GM23248 (cell line): ENCODE measurements at regions not wholly inside any gene's neighbourhood (a gene's known extent, or its start where the extent isn't known, plus 50 kb on each side); places are given as distances from the start of the nearest gene placed in this dataset.

Experiments
- DNase-seq: peaks from one replicate; pipeline ENCODE4 v3.0.0-alpha.2; 2015
- H2AFZ ChIP-seq: fragments of 200-600 bp; sonication (generic); 2 replicates; pipeline ENCODE4 v1.6.1; 2016; ENCODE audit warnings: antibody characterized with exemption
- H3F3A ChIP-seq: fragments of 200-600 bp; sonication (generic); 2 replicates; pipeline ENCODE4 v1.6.1; 2016; ENCODE audit warnings: mild to moderate bottlenecking, antibody characterized with exemption, mixed run types; ENCODE audit not compliant: insufficient read depth
- H3K27ac ChIP-seq: fragments of 200-600 bp; sonication (generic); 2 replicates; pipeline ENCODE4 v1.5.1; 2016; ENCODE audit warnings: mild to moderate bottlenecking
- H3K27me3 ChIP-seq: fragments of 200-600 bp; sonication (generic); replicated peaks from 2 replicates; pipeline ENCODE4 v1.6.1; 2016; ENCODE audit warnings: mild to moderate bottlenecking; ENCODE audit not compliant: insufficient read depth
- H3K36me3 ChIP-seq: fragments of 200-600 bp; sonication (generic); 2 replicates; pipeline ENCODE4 v1.6.1; 2016; ENCODE audit warnings: low read depth, mild to moderate bottlenecking
- H3K4me1 ChIP-seq: fragments of 200-600 bp; sonication (generic); 2 replicates; pipeline ENCODE4 v1.6.1; 2016; ENCODE audit warnings: mild to moderate bottlenecking; ENCODE audit not compliant: insufficient read depth
- H3K4me2 ChIP-seq: fragments of 200-600 bp; sonication (generic); one replicate; pipeline ENCODE4 v1.6.1; 2016; ENCODE audit warnings: mild to moderate bottlenecking; ENCODE audit not compliant: unreplicated experiment
- H3K4me3 ChIP-seq: fragments of 200-600 bp; sonication (generic); 2 replicates; pipeline ENCODE4 v1.5.1; 2016; ENCODE audit warnings: mild to moderate bottlenecking
- H3K79me2 ChIP-seq: fragments of 200-600 bp; sonication (generic); 2 replicates; pipeline ENCODE4 v1.6.1; 2016; ENCODE audit warnings: mild to moderate bottlenecking; ENCODE audit not compliant: insufficient read depth
- H3K9ac ChIP-seq: fragments of 200-600 bp; sonication (generic); 2 replicates; pipeline ENCODE4 v1.6.1; 2016; ENCODE audit warnings: mild to moderate bottlenecking
- H3K9me2 ChIP-seq: fragments of 200-600 bp; sonication (generic); 2 replicates; pipeline ENCODE4 v1.6.1; 2016; ENCODE audit warnings: mixed run types, mild to moderate bottlenecking, moderate library complexity; ENCODE audit not compliant: insufficient read depth
- H3K9me3 ChIP-seq: fragments of 200-600 bp; sonication (generic); one replicate; pipeline ENCODE4 v1.6.1; 2017; ENCODE audit warnings: low read depth
- H4K20me1 ChIP-seq: fragments of 200-600 bp; sonication (generic); 2 replicates; pipeline ENCODE4 v1.6.0; 2016; ENCODE audit not compliant: insufficient read depth
- EZH2 ChIP-seq: fragments of 200-600 bp; sonication (generic); IDR thresholded peaks from 2 replicates; pipeline ENCODE4 v1.6.1; 2018; ENCODE audit warnings: antibody characterized with exemption, mild to moderate bottlenecking; ENCODE audit not compliant: insufficient read depth, poor library complexity, severe bottlenecking
- EZH2phosphoT487 ChIP-seq: fragments of 200-600 bp; sonication (generic); IDR thresholded peaks from 2 replicates; pipeline ENCODE4 v1.6.1; 2018; ENCODE audit warnings: antibody characterized with exemption, moderate library complexity, mild to moderate bottlenecking, low read depth; ENCODE audit not compliant: insufficient read depth
- WGBS, 2 experiments: methylation state at CpG; one replicate each; pipeline ENCODE4 v1.1.6; 2015 to 2017; ENCODE audit warnings: low lambda C conversion rate in 2 of 2, low coverage in 1 of 2; ENCODE audit errors: missing lambda C conversion rate in 2 of 2; 5-methylcytosine and 5-hydroxymethylcytosine counted together
- in situ Hi-C: fragments of 300-500 bp; cut with MboI; formaldehyde crosslinking; loops from 2 replicates; pipeline ENCODE4 v1.15.0; 2020

GRCh38 chr5:39639618-39640089, 214.9 kb upstream of the DAB2 start:
- H3K79me2 ChIP-seq = no peaks in the 10 kb centered on the region
- H3K4me3 ChIP-seq = no peak overlapping the region
- H3K4me1 ChIP-seq = peaks cover 7% of the 10 kb centered on the region; the same call in 1 of the 2 replicates
- no peak overlapping the region for H3K9ac ChIP-seq
- H3K27ac ChIP-seq = no peak overlapping the region
- in situ Hi-C loops = no loop called here
- H3K9me2 ChIP-seq = no peaks in the 10 kb centered on the region
- H4K20me1 ChIP-seq = no peaks in the 10 kb centered on the region; the same call in 1 of the 2 replicates
- WGBS, 2 experiments = 40 to 41% methylated on average over 3 of the region's 3 CpGs
- H3K9me3 ChIP-seq = no peaks in the 10 kb centered on the region
- no peaks in the 10 kb centered on the region for H3K36me3 ChIP-seq
- no peaks in the 10 kb centered on the region for H3K27me3 ChIP-seq
- DNase-seq = peak; percentile 31
- no peak overlapping the region for H3K4me2 ChIP-seq
- no peak for TF ChIP-seq EZH2phosphoT487
- TF ChIP-seq EZH2 = no peak
- no peak overlapping the region for H2AFZ ChIP-seq
- H3F3A ChIP-seq = no peaks in the 10 kb centered on the region

GRCh38 chr5:39638813-39639212, 214.0 kb upstream of the DAB2 start:
- Histone ChIP-seq H3K36me3 (no peaks in the 10 kb centered on the region), H3K27ac (no peak overlapping the region), H4K20me1 (no peaks in the 10 kb centered on the region), H3K4me3 (no peak overlapping the region), H3K9me2 (no peaks in the 10 kb centered on the region), H3K9me3 (no peaks in the 10 kb centered on the region), H2AFZ (no peak overlapping the region), H3K79me2 (no peaks in the 10 kb centered on the region), H3K9ac (no peak overlapping the region), H3K4me1 (peaks cover 7% of the 10 kb centered on the region; the same call in 1 of the 2 replicates), H3K27me3 (no peaks in the 10 kb centered on the region), H3F3A (no peaks in the 10 kb centered on the region), H3K4me2 (no peak overlapping the region)
- in situ Hi-C loops = no loop called here
- DNase-seq = peak; percentile 27
- TF ChIP-seq EZH2phosphoT487 = no peak
- TF ChIP-seq EZH2 = no peak

GRCh38 chr5:39633057-39633456, 208.3 kb upstream of the DAB2 start:
- no peak overlapping the region for H2AFZ ChIP-seq
- in situ Hi-C loops = no loop called here
- no peaks in the 10 kb centered on the region; the same call in 1 of the 2 replicates for H3K27me3 ChIP-seq
- H4K20me1 ChIP-seq = no peaks in the 10 kb centered on the region
- H3K79me2 ChIP-seq = no peaks in the 10 kb centered on the region
- H3K4me3 ChIP-seq = no peak overlapping the region
- H3K9ac ChIP-seq = no peak overlapping the region
- H3K9me3 ChIP-seq = no peaks in the 10 kb centered on the region
- no peak overlapping the region for H3K4me2 ChIP-seq
- H3F3A ChIP-seq = no peaks in the 10 kb centered on the region
- no peaks in the 10 kb centered on the region for H3K36me3 ChIP-seq
- no peaks in the 10 kb centered on the region for H3K4me1 ChIP-seq
- no peak overlapping the region for H3K27ac ChIP-seq
- WGBS, 2 experiments = 91 to 96% methylated on average over 4 of the region's 4 CpGs
- no peak for DNase-seq
- H3K9me2 ChIP-seq = no peaks in the 10 kb centered on the region
- no peak for TF ChIP-seq EZH2phosphoT487
- no peak for TF ChIP-seq EZH2

GRCh38 chr5:39631958-39632357, 207.2 kb upstream of the DAB2 start:
- no peaks in the 10 kb centered on the region for H3F3A ChIP-seq
- no peak overlapping the region for H3K4me3 ChIP-seq
- in situ Hi-C loops = no loop called here
- no peaks in the 10 kb centered on the region; the same call in 1 of the 2 replicates for H3K27me3 ChIP-seq
- H3K4me1 ChIP-seq = no peaks in the 10 kb centered on the region
- H4K20me1 ChIP-seq = no peaks in the 10 kb centered on the region
- H3K9me2 ChIP-seq = no peaks in the 10 kb centered on the region
- H2AFZ ChIP-seq = no peak overlapping the region
- TF ChIP-seq EZH2 = no peak
- TF ChIP-seq EZH2phosphoT487 = no peak
- 44 to 47% methylated on average over 1 of the region's 1 CpG for WGBS, 2 experiments
- no peaks in the 10 kb centered on the region for H3K36me3 ChIP-seq
- no peak overlapping the region for H3K27ac ChIP-seq
- no peaks in the 10 kb centered on the region for H3K9me3 ChIP-seq
- peak; percentile 42 for DNase-seq
- H3K79me2 ChIP-seq = no peaks in the 10 kb centered on the region
- no peak overlapping the region for H3K9ac ChIP-seq
- no peak overlapping the region for H3K4me2 ChIP-seq

GRCh38 chr5:39629946-39630345, 205.2 kb upstream of the DAB2 start:
- 62 to 71% methylated on average over 5 of the region's 5 CpGs for WGBS, 2 experiments
- Histone ChIP-seq H3K27ac (no peak overlapping the region), H3K27me3 (no peaks in the 10 kb centered on the region; the same call in 1 of the 2 replicates), H4K20me1 (no peaks in the 10 kb centered on the region), H3K36me3 (no peaks in the 10 kb centered on the region), H3K4me1 (no peaks in the 10 kb centered on the region), H2AFZ (no peak overlapping the region), H3K9me3 (no peaks in the 10 kb centered on the region), H3F3A (no peaks in the 10 kb centered on the region), H3K79me2 (no peaks in the 10 kb centered on the region), H3K9ac (no peak overlapping the region), H3K4me3 (no peak overlapping the region), H3K9me2 (no peaks in the 10 kb centered on the region), H3K4me2 (no peak overlapping the region)
- in situ Hi-C loops = no loop called here
- TF ChIP-seq EZH2 (no peak), EZH2phosphoT487 (no peak)
- no peak for DNase-seq
